Skeletal muscle satellite cell (primary cell): ENCODE measurements at regions not wholly inside any gene's neighbourhood (a gene's known extent, or its start where the extent isn't known, plus 50 kb on each side); places are given as distances from the start of the nearest gene placed in this dataset.
"Not testable (repeated sequence)": the region's sequence is repeated elsewhere in the genome, so short reads cannot be mapped to it uniquely, and the experiment has no call there.

Experiments
- H3K27me3 ChIP-seq: 2 replicates; pipeline ENCODE4 v1.7.0; 2013; ENCODE audit warnings: low read length; ENCODE audit not compliant: control insufficient read depth, insufficient read depth
- H3K36me3 ChIP-seq: 2 replicates; pipeline ENCODE4 v1.7.0; 2013; ENCODE audit warnings: mild to moderate bottlenecking, control low read depth, low read length; ENCODE audit not compliant: insufficient read depth
- H3K4me1 ChIP-seq: 2 replicates; pipeline ENCODE4 v1.7.0; 2013; ENCODE audit warnings: low read length; ENCODE audit not compliant: control insufficient read depth, insufficient read depth
- H3K4me2 ChIP-seq: 2 replicates; pipeline ENCODE4 v1.7.0; 2013; ENCODE audit warnings: mild to moderate bottlenecking, low read length
- H3K4me3 ChIP-seq: 2 replicates; pipeline ENCODE4 v1.7.0; 2013; ENCODE audit warnings: low read length
- H3K9ac ChIP-seq: 2 replicates; pipeline ENCODE4 v1.7.0; 2013; ENCODE audit warnings: mild to moderate bottlenecking, low read depth, low read length, moderate library complexity
- H3K9me3 ChIP-seq: replicated peaks from 2 replicates; pipeline ENCODE4 v1.7.0; 2013; ENCODE audit warnings: mild to moderate bottlenecking, control low read depth, low read length

- no peak overlapping the region for H3K4me3 ChIP-seq
- H3K36me3 ChIP-seq = no peaks in the 10 kb centered on the region
- no peaks in the 10 kb centered on the region for H3K9me3 ChIP-seq
- H3K4me1 ChIP-seq = no peaks in the 10 kb centered on the region
- H3K9ac ChIP-seq = no peak overlapping the region
- no peak overlapping the region for H3K4me2 ChIP-seq
- no peaks in the 10 kb centered on the region for H3K27me3 ChIP-seq
These were observed 653.3 kb upstream of the MIS18BP1 start for GRCh38 chr14:45906257-45906656.

- Histone ChIP-seq H3K27me3 (no peaks in the 10 kb centered on the region), H3K9me3 (no peaks in the 10 kb centered on the region), H3K36me3 (no peaks in the 10 kb centered on the region), H3K4me3 (no peak overlapping the region), H3K4me1 (no peaks in the 10 kb centered on the region), H3K9ac (no peak overlapping the region), H3K4me2 (no peak overlapping the region)
These were observed 652.7 kb upstream of the MIS18BP1 start for GRCh38 chr14:45905672-45906071.

GRCh38 chr14:45904314-45904713 is 651.3 kb upstream of the MIS18BP1 start:
- Histone ChIP-seq H3K4me1 (no peaks in the 10 kb centered on the region), H3K36me3 (no peaks in the 10 kb centered on the region), H3K9ac (no peak overlapping the region), H3K27me3 (no peaks in the 10 kb centered on the region), H3K4me2 (no peak overlapping the region), H3K4me3 (no peak overlapping the region), H3K9me3 (no peaks in the 10 kb centered on the region)

GRCh38 chr14:45902241-45902640 is 649.2 kb upstream of the MIS18BP1 start:
- H3K4me3 ChIP-seq = no peak overlapping the region
- no peak overlapping the region for H3K9ac ChIP-seq
- H3K4me1 ChIP-seq = no peaks in the 10 kb centered on the region
- no peak overlapping the region for H3K4me2 ChIP-seq
- H3K27me3 ChIP-seq = no peaks in the 10 kb centered on the region
- no peaks in the 10 kb centered on the region for H3K9me3 ChIP-seq
- no peaks in the 10 kb centered on the region for H3K36me3 ChIP-seq

- Histone ChIP-seq H3K36me3 (no peaks in the 10 kb centered on the region), H3K9me3 (peaks cover 3% of the 10 kb centered on the region)
These were observed 644.4 kb upstream of the MIS18BP1 start for GRCh38 chr14:45897439-45897838.

GRCh38 chr14:45893127-45893526 is 640.1 kb upstream of the MIS18BP1 start:
- H3K9ac ChIP-seq = no peak overlapping the region

More at GRCh38 chr14:45897439-45897838, 644.4 kb upstream of the MIS18BP1 start:
- Histone ChIP-seq H3K9ac (no peak overlapping the region), H3K4me2 (no peak overlapping the region), H3K4me1 (no peaks in the 10 kb centered on the region), H3K27me3 (no peaks in the 10 kb centered on the region), H3K4me3 (no peak overlapping the region)

GRCh38 chr14:45891417-45892080 is 638.5 kb upstream of the MIS18BP1 start:
- Histone ChIP-seq H3K9me3 (peaks cover 2% of the 10 kb centered on the region), H3K9ac (no peak overlapping the region), H3K4me2 (no peak overlapping the region), H3K36me3 (no peaks in the 10 kb centered on the region), H3K27me3 (no peaks in the 10 kb centered on the region), H3K4me3 (no peak overlapping the region), H3K4me1 (no peaks in the 10 kb centered on the region)

More at GRCh38 chr14:45893127-45893526, 640.1 kb upstream of the MIS18BP1 start:
- Histone ChIP-seq H3K27me3 (no peaks in the 10 kb centered on the region), H3K4me2 (no peak overlapping the region), H3K9me3 (peaks cover 5% of the 10 kb centered on the region), H3K4me3 (no peak overlapping the region), H3K4me1 (no peaks in the 10 kb centered on the region), H3K36me3 (no peaks in the 10 kb centered on the region)

- not testable (repeated sequence) for H3K4me2 ChIP-seq, H3K9me3 ChIP-seq, H3K4me1 ChIP-seq, H3K9ac ChIP-seq, H3K27me3 ChIP-seq, H3K36me3 ChIP-seq, H3K4me3 ChIP-seq
These were observed 635.8 kb upstream of the MIS18BP1 start for GRCh38 chr14:45888766-45889285.

GRCh38 chr14:45877981-45878380 is 625.0 kb upstream of the MIS18BP1 start:
- Histone ChIP-seq H3K4me2 (no peak overlapping the region), H3K9me3 (peaks cover 8% of the 10 kb centered on the region), H3K36me3 (no peaks in the 10 kb centered on the region), H3K9ac (no peak overlapping the region), H3K27me3 (no peaks in the 10 kb centered on the region), H3K4me1 (no peaks in the 10 kb centered on the region), H3K4me3 (no peak overlapping the region)

- H3K36me3 ChIP-seq = no peaks in the 10 kb centered on the region
These were observed 615.9 kb upstream of the MIS18BP1 start for GRCh38 chr14:45868863-45869262.

GRCh38 chr14:45868377-45868776 is 615.4 kb upstream of the MIS18BP1 start:
- Histone ChIP-seq H3K4me1 (no peaks in the 10 kb centered on the region), H3K9me3 (peaks cover 4% of the 10 kb centered on the region)

More at GRCh38 chr14:45868863-45869262, 615.9 kb upstream of the MIS18BP1 start:
- H3K9me3 ChIP-seq = peaks cover 4% of the 10 kb centered on the region
- no peak overlapping the region for H3K4me3 ChIP-seq
- no peak overlapping the region for H3K4me2 ChIP-seq
- no peaks in the 10 kb centered on the region for H3K27me3 ChIP-seq
- no peak overlapping the region for H3K9ac ChIP-seq
- H3K4me1 ChIP-seq = no peaks in the 10 kb centered on the region

More at GRCh38 chr14:45868377-45868776, 615.4 kb upstream of the MIS18BP1 start:
- Histone ChIP-seq H3K9ac (no peak overlapping the region), H3K4me2 (no peak overlapping the region), H3K4me3 (no peak overlapping the region), H3K36me3 (no peaks in the 10 kb centered on the region), H3K27me3 (no peaks in the 10 kb centered on the region)
